C4-2B (cell line): ENCODE measurements at regions not wholly inside any gene's neighbourhood (a gene's known extent, or its start where the extent isn't known, plus 50 kb on each side); places are given as distances from the start of the nearest gene placed in this dataset.
"Not testable (repeated sequence)": the region's sequence is repeated elsewhere in the genome, so short reads cannot be mapped to it uniquely, and the experiment has no call there.

Experiments used
- H3K27ac ChIP-seq: fragments of 450-650 bp; 2 replicates; pipeline ENCODE4 v1.5.1; 2017
- CTCF ChIP-seq: fragments of 450-650 bp; conservative IDR thresholded peaks from 2 replicates; pipeline ENCODE4 v1.5.1; 2017; ENCODE audit warnings: mild to moderate bottlenecking
- ZFX ChIP-seq: fragments of 450-650 bp; IDR thresholded peaks from 2 replicates; pipeline ENCODE4 v1.6.1; 2017

GRCh38 chr1:22332424-22332717 is 119.3 kb upstream of the ZBTB40 start:
- TF ChIP-seq ZFX (no peak), CTCF (no peak)
- H3K27ac ChIP-seq: no peak overlapping the region

GRCh38 chr1:22332795-22333499 is 118.7 kb upstream of the ZBTB40 start:
- no peak for TF ChIP-seq CTCF
- TF ChIP-seq ZFX: no peak
- H3K27ac ChIP-seq: no peak overlapping the region

GRCh38 chr1:22333516-22334121 is 118.0 kb upstream of the ZBTB40 start:
- no peak for TF ChIP-seq ZFX
- TF ChIP-seq CTCF: no peak

GRCh38 chr1:22334860-22335550 is 116.6 kb upstream of the ZBTB40 start:
- H3K27ac ChIP-seq: no peak overlapping the region
- TF ChIP-seq ZFX (no peak), CTCF (no peak)

More at GRCh38 chr1:22333516-22334121, 118.0 kb upstream of the ZBTB40 start:
- no peak overlapping the region for H3K27ac ChIP-seq

GRCh38 chr1:22336274-22336673 is 115.4 kb upstream of the ZBTB40 start:
- not testable (repeated sequence) for H3K27ac ChIP-seq

- H3K27ac ChIP-seq: not testable (repeated sequence)
Observed at GRCh38 chr1:22336696-22337545, 114.7 kb upstream of the ZBTB40 start.

GRCh38 chr1:22338071-22338765 is 113.4 kb upstream of the ZBTB40 start:
- no peak overlapping the region for H3K27ac ChIP-seq
- TF ChIP-seq ZFX (no peak), CTCF (no peak)

GRCh38 chr1:22339237-22339636 is 112.4 kb upstream of the ZBTB40 start:
- no peak for TF ChIP-seq CTCF
- no peak for TF ChIP-seq ZFX
- no peak overlapping the region for H3K27ac ChIP-seq
